Suprapubic skin (tissue), 4 donors: ENCODE measurements at regions not wholly inside any gene's neighbourhood (a gene's known extent, or its start where the extent isn't known, plus 50 kb on each side); places are given as distances from the start of the nearest gene placed in this dataset.

ENCODE experiments used
- DNase-seq, 2 donors: peaks; one replicate each; pipeline ENCODE4 v3.0.0-alpha.2; 2019; ENCODE audit warnings: low spot score in 2 of 2
- H3K27ac ChIP-seq: fragments of 200-600 bp; sonication (generic); one replicate; pipeline ENCODE4 v1.5.1; 2019
- H3K27me3 ChIP-seq: fragments of 200-600 bp; sonication (generic); one replicate; pipeline ENCODE4 v1.5.1; 2019
- H3K36me3 ChIP-seq: fragments of 200-600 bp; sonication (generic); one replicate; pipeline ENCODE4 v1.5.1; 2019
- H3K4me1 ChIP-seq: fragments of 200-600 bp; sonication (generic); one replicate; pipeline ENCODE4 v1.5.1; 2019
- H3K4me3 ChIP-seq: fragments of 200-600 bp; sonication (generic); one replicate; pipeline ENCODE4 v1.5.1; 2019; ENCODE audit warnings: mild to moderate bottlenecking
- H3K9me3 ChIP-seq: fragments of 200-600 bp; sonication (generic); one replicate; pipeline ENCODE4 v1.5.1; 2019
- EP300 ChIP-seq: sonication (generic); formaldehyde crosslinking; IDR thresholded peaks from one replicate; pipeline ENCODE4 v1.6.1; 2017; ENCODE audit warnings: antibody characterized with exemption
- POLR2A ChIP-seq, 2 donors: fragments of 450-650 bp; IDR thresholded peaks; one replicate each; pipeline ENCODE4 v1.6.1; 2017; ENCODE audit warnings: antibody characterized with exemption in 2 of 2, mild to moderate bottlenecking in 2 of 2, moderate library complexity in 2 of 2
- POLR2AphosphoS5 ChIP-seq, 3 donors: sonication (generic); formaldehyde crosslinking; IDR thresholded peaks; one replicate each; pipeline ENCODE4 v1.6.1; 2017; ENCODE audit warnings: antibody characterized with exemption in 3 of 3
- WGBS: methylation state at CpG from one replicate; pipeline ENCODE4 v1.1.5; 2018; 5-methylcytosine and 5-hydroxymethylcytosine counted together
- TF ChIP-seq, protein P1 (sequence below), 2 donors: fragments of 200-600 bp in 1 of 2; fragments of 450-650 bp in 1 of 2; sonication (generic) in 1 of 2; IDR thresholded peaks; one replicate each; pipeline ENCODE4 v1.5.1; 2016 to 2019; ENCODE audit warnings: antibody characterized with exemption in 2 of 2, mild to moderate bottlenecking in 1 of 2, moderate library complexity in 1 of 2

DNA sequence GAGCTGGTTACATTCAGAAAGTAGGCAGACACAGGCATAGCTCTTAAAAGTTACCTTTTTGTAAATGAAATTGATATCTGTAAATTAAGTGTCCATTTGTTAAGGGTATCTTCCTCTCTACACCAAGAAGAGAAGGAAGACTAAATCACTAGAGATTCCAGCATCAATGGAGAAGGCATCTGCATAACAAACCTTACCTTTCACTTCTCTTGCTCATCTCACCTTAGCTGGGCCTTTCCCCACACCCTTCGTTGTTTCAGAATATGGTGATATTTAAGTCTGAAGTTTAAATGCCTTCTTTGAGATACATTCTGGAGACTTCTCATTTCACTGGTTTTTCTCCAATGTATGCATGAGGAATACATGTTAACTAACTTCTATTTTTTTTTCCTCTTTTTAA lies 54.5 kb upstream of the TGFBR2 start:
- 97% methylated on average over 1 of the region's 1 CpG for WGBS
- no peaks in the 10 kb centered on the region for H3K27me3 ChIP-seq
- no peak for DNase-seq
- no peak for TF ChIP-seq EP300
- no peaks in the 10 kb centered on the region for H3K36me3 ChIP-seq
- H3K4me1 ChIP-seq: peaks cover 5% of the 10 kb centered on the region
- H3K9me3 ChIP-seq: no peaks in the 10 kb centered on the region
- no peak overlapping the region for H3K27ac ChIP-seq
- H3K4me3 ChIP-seq: no peak overlapping the region

DNA sequence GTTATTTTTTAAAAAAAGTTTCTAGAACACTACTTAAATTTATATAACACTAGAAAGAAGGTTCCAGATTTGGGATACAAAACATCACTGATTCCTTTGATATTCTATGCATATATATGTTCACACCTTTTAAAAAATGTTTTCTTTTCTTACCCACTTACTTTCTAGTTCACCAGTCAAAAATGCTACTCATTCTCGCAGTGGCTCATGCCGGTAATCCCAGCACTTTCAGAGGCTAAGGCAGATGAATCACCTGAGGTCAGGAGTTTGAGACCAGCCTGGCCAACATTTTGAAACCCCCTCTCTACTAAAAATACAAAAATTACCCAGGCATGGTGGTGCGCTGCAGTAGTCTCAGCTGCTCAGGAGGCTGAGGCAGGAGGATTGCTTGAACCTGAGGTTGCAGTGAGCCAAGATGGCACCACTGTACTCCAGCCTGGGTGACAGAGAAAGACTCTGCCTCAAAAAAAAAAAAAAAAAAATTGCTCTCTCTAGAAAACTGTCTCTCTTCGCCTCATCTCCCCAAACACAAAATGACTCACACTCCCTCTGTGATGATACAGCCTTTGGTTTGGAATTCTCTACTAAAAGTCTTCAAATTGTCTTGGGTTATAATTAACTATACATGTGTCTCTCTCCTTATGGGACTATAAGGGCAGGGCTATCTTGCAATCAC lies 52.6 kb upstream of the TGFBR2 start:
- H3K4me1 ChIP-seq: peaks cover 3% of the 10 kb centered on the region
- 84% methylated on average over 4 of the region's 4 CpGs for WGBS
- no peak overlapping the region for H3K27ac ChIP-seq
- H3K27me3 ChIP-seq: no peaks in the 10 kb centered on the region
- no peaks in the 10 kb centered on the region for H3K9me3 ChIP-seq
- no peaks in the 10 kb centered on the region for H3K36me3 ChIP-seq
- TF ChIP-seq POLR2AphosphoS5 (IDR thresholded peaks at IDR 0.05) (no peak), POLR2A (IDR thresholded peaks at IDR 0.05) (no peak), EP300 (no peak)
- TF ChIP-seq, protein P1, sequence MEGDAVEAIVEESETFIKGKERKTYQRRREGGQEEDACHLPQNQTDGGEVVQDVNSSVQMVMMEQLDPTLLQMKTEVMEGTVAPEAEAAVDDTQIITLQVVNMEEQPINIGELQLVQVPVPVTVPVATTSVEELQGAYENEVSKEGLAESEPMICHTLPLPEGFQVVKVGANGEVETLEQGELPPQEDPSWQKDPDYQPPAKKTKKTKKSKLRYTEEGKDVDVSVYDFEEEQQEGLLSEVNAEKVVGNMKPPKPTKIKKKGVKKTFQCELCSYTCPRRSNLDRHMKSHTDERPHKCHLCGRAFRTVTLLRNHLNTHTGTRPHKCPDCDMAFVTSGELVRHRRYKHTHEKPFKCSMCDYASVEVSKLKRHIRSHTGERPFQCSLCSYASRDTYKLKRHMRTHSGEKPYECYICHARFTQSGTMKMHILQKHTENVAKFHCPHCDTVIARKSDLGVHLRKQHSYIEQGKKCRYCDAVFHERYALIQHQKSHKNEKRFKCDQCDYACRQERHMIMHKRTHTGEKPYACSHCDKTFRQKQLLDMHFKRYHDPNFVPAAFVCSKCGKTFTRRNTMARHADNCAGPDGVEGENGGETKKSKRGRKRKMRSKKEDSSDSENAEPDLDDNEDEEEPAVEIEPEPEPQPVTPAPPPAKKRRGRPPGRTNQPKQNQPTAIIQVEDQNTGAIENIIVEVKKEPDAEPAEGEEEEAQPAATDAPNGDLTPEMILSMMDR (IDR thresholded peaks at IDR 0.05): no peak
- H3K4me3 ChIP-seq: no peak overlapping the region
- no peak for DNase-seq

DNA sequence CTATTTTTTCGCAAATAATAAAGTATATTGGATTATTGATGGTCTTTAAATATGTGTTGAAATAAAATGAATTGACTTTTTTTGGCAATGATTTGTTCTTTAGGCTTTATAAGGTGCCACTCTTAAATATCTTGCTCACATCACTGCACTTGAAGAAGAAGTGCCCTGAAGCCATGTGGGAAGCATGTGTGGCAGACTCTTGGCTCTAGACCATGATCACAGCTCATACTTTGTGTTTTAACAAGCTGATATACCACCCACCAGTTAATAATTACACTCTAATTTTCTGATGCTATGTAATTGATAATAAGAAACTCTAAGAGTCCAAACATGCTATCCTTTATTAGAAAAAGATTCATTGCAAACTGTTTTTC lies 52.1 kb upstream of the TGFBR2 start:
- no peaks in the 10 kb centered on the region for H3K36me3 ChIP-seq

DNA sequence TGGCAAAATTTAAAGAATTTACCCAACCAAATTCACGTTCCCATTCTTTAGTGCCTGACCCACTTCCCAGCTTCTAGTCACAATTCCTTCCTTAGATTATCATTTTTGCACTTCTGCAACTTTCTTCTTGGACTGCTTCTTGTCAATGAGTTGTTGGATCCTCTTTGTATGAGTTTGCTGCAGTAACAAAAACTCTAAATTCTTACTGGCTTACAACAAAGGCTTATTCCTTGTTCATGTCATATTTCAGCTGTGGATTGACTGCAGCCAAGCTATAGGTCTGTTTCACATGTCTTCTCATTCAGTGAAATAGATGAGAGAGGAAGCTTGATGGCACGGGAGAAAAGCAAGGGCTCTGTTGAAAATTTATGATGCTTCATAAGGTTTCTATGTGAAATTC lies 50.4 kb upstream of the TGFBR2 start:
- Histone ChIP-seq H3K4me1 (peaks cover 2% of the 10 kb centered on the region), H3K36me3 (no peaks in the 10 kb centered on the region), H3K9me3 (no peaks in the 10 kb centered on the region), H3K4me3 (no peak overlapping the region), H3K27me3 (no peaks in the 10 kb centered on the region), H3K27ac (no peak overlapping the region)
- TF ChIP-seq, protein P1 (IDR thresholded peaks at IDR 0.05): no peak
- TF ChIP-seq POLR2AphosphoS5 (IDR thresholded peaks at IDR 0.05): no peak
- no peak for DNase-seq
- WGBS: 94% methylated on average over 2 of the region's 2 CpGs

More for the DNA sequence above, 52.1 kb upstream of the TGFBR2 start:
- Histone ChIP-seq H3K4me3 (no peak overlapping the region), H3K4me1 (peaks cover 3% of the 10 kb centered on the region), H3K9me3 (no peaks in the 10 kb centered on the region), H3K27me3 (no peaks in the 10 kb centered on the region), H3K27ac (no peak overlapping the region)
- WGBS: 63% methylated on average over 1 of the region's 1 CpG
- TF ChIP-seq EP300 (no peak), POLR2A (IDR thresholded peaks at IDR 0.05) (no peak), POLR2AphosphoS5 (IDR thresholded peaks at IDR 0.05) (no peak)
- TF ChIP-seq, protein P1 (IDR thresholded peaks at IDR 0.05): no peak
- no peak for DNase-seq
